Breast epithelium (tissue), 3 donors: ENCODE measurements at regions not wholly inside any gene's neighbourhood (a gene's known extent, or its start where the extent isn't known, plus 50 kb on each side); places are given as distances from the start of the nearest gene placed in this dataset.

ENCODE experiments used
- CTCF ChIP-seq, 3 donors: fragments of 450-650 bp; IDR thresholded peaks; one replicate each; pipeline ENCODE4 v1.5.1; 2016 to 2017; ENCODE audit warnings: antibody characterized with exemption in 3 of 3, mild to moderate bottlenecking in 3 of 3, moderate library complexity in 3 of 3
- POLR2A ChIP-seq: fragments of 450-650 bp; IDR thresholded peaks from one replicate; pipeline ENCODE4 v1.6.1; 2016; ENCODE audit warnings: antibody characterized with exemption, mild to moderate bottlenecking, moderate library complexity
- POLR2AphosphoS5 ChIP-seq, 3 donors: sonication (generic); formaldehyde crosslinking; IDR thresholded peaks; one replicate each; pipeline ENCODE4 v1.6.1; 2017; ENCODE audit warnings: antibody characterized with exemption in 3 of 3

GRCh38 chr4:115575851-115576250 lies 462.4 kb upstream of the NDST4 start:
- TF ChIP-seq CTCF (IDR thresholded peaks at IDR 0.05) (no peak), POLR2A (no peak), POLR2AphosphoS5 (IDR thresholded peaks at IDR 0.05) (no peak)
